ENCODE measurements at regions not wholly inside any gene's neighbourhood (a gene's known extent, or its start where the extent isn't known, plus 50 kb on each side); places are given as distances from the start of the nearest gene placed in this dataset.

- DNase-seq, result no peak
Observed at GRCh38 chr11:37704791-37705190, 1106.8 kb upstream of the RAG2 start.

DNA sequence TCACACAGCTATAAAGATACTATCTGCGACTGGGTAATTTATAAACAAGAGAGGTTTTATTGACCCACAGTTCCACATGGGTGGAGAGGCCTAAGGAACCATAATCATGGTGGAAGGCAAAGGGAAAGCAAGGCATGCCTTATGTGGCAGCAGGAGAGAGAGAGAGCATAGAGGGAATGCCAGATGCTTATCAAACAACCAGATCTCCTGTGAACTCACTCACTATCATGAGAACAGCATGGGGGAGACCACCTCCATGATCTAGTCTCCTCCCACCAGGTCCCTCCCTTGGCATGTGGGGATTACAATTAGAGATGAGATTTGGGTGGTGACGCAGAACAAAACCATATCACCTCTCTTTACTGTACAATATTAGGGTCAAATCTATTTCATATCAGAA is 1101.6 kb upstream of the RAG2 start:
- no peak for DNase-seq

DNA sequence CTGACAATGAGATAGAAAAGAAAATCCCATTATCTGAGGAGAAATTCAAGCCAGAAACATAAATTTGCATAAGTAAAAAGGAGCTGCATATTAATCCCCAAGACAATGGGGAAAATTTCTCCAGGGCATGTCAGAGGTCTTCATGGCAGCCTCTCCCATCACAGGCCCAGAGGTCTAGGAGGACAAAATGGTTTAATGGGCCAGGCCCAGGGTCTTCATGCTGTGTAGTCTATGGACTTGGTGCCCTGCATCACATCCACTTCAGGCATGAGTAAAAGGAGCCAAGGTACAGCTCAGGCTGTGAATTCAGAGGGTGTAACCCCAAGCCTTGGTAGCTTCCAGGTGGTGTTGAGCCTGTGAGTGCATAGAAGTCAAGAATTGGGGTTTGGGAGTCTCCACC is 1097.2 kb upstream of the RAG2 start:
- no peak for DNase-seq

DNA sequence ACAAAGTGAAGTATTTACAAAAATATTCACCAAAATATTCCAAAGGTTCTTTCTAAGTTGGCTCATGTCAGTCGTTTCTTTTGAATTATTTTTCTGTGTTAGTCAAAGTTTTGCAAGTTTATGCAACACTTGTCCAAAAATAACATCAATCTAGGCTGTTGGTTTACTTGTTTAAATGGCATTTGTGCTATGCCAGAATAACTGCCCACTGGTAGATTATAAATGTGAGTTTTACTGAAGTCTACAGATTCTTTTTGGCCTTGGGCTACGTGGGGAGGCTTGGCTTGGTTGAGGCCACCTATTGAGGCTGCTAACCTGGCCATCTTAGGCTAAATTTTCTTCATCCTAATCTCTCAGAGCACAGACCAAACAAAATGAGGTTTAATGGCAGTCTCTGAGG is 1091.9 kb upstream of the RAG2 start:
- no peak for DNase-seq

- DNase-seq, result no peak
Observed at GRCh38 chr11:37688456-37688855, 1090.4 kb upstream of the RAG2 start.

DNA sequence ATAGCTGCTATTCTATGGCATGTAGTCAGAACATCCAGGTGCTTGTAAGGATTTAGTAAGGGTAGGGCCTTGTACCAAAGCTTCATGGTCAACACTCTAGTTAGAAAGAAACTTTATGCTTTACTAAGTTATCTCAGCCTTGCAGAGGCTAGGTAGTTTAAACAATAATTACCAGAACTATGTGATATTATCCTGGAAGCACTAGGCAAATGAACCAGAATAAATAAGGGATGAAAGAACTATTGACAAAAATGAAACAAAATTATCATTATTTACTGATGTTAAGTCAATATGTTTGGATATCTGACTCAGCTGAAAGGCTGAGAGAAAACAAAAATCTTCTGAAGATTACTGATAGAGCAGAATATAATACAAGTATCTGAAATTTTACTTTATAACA is 1089.1 kb upstream of the RAG2 start:
- no peak for DNase-seq

DNA sequence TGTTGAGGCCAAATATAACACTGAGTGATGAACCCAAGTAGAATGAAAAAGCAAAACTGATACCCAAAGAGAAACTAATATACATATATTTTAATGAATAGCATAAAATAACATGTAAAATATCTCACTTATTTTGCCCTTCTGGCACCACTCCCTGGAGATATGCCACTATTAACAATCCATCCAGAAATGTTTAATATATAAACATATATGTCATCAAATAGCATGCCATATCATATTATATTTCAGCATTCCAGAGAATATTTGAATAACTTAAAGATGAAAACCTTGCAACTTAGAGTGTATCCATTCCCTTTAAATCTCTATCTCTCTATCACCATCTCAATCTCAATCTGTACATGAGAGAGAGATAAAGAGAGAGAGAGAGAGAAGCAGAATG is 1073.3 kb upstream of the RAG2 start:
- no peak for DNase-seq

DNA sequence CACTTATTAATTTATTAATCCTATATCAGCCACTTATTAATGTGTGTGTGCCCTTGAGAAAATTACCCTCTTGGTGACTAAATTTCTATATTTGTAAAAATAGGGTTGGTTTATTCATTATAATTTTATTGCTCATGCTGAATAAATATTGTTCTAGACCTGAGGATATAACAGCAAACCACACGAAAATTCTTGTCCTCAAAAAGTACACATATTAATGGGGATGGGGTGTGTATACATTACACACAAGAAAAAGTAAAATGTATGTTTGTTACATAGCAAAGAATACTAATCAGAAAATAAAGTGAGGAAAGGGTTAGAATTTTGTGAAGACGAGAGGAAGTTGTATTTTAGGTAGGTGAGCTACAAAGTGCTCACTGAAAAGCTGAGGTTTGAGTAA is 1068.9 kb upstream of the RAG2 start:
- DNase-seq, result no peak

DNA sequence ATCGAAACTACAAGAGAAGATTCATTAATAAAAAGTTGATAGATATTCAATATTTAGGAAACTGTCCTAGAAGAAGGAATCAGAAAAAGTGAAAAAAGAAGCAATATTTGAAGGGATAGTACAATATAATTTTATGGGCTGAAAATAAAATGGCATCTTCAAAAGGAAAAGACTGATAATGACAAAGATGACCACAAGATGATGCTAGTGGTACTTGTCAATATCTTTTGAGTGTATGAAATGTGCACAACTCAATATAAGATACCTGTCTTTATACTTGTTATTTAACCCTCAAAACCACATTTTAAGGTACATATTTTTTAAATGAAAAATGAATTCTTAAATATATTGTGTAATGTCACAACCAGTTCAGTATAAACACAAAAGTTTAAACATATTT is 1059.6 kb upstream of the RAG2 start:
- no peak for DNase-seq

DNA sequence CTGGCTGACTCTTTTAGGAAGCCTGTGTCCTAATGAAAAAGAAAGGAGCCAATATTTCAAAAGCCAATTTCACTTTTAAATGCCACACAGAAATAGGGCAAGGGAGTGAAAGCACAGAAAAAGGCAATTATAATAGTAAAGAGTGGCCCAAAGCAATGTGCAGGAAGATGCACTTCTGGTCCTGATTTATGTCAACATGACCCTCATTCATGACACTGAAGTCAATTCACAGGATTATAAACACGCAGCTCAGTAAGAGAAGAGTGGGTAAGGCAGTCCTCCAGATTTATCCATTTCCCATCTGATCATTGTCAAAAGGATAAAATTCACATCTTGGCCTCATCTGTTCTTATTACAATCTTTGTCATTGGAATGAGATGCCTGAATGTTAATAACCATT is 1049.7 kb upstream of the RAG2 start:
- DNase-seq, result no peak

DNA sequence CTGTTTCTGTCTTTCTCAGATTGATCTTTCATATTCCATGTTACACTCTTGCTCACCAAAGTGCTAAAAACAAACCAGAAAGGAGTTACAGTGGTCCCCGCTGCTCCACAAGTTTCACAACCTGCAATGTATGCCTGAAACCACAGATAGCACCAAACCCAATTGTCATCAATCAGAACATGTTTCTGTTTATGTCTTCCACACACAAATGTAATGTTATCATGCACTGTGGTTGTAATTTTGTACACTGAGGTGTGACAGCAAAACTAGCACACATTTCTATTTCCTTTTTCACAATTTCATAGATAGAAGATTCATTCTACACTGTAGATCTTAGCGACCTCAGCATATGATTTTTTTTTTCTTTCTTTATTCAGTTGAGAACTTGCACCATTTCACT is 1045.9 kb upstream of the RAG2 start:
- no peak for DNase-seq

DNA sequence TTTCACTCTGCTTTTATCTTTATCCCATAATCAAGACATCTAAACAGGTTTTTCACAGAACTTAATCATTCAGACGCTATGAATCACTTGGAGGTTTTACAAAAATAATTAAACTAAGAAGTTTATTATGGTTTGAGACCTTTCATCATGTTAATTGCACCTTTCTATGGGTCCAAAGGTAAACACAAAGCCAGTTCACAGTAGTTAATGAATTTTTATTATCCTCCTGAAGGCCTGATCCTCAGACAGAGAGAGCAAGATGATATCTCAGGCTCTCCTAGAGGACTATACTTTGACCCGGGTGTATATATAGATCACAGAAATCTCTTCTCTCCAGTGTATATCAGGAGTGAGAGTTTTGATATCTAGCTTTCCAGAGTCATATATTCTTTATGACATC is 1044.3 kb upstream of the RAG2 start:
- DNase-seq, result no peak

- DNase-seq, result no peak
Observed at GRCh38 chr11:37632748-37633147, 1034.7 kb upstream of the RAG2 start.

- DNase-seq, result no peak
Observed at GRCh38 chr11:37630866-37631265, 1032.8 kb upstream of the RAG2 start.

DNA sequence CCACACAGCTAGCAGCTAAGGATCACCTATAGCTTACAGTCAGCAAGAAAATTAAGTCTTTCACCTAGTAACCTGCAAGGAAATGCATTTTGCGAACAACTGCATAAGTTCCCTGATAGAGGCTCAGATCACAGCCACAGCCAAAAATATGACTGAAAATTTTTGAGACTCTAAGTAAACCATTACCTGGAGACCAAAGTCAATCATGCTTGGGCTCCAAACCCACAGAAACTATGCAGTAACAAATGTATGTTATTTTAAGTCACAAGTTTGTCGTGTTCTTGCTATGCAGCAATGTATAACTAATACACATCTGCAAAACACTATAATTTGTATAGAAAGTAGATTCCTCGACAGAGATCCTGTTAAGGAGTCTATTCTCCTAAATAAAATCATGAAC is 1025.7 kb upstream of the RAG2 start:
- DNase-seq, result no peak

- no peak for DNase-seq
Observed at GRCh38 chr11:37621662-37622061, 1023.6 kb upstream of the RAG2 start.

DNA sequence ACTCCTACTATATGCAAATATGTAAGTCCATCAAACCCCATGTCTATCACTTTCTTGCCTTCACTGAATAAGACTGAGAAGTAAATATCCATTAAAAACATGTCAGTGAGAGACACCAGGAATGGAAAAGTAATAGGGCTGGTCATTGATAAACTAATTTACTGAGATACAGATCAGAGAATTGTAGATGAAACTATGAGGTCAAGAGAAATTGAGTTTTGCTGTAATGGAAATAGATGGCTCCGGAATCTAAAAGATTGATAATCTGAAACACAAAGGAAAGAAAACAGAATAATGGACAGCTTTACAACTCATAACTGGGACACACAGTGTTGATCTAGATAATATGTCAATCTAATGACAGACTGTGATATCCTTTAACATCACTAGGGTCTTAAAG is 1018.3 kb upstream of the RAG2 start:
- no peak for DNase-seq

DNA sequence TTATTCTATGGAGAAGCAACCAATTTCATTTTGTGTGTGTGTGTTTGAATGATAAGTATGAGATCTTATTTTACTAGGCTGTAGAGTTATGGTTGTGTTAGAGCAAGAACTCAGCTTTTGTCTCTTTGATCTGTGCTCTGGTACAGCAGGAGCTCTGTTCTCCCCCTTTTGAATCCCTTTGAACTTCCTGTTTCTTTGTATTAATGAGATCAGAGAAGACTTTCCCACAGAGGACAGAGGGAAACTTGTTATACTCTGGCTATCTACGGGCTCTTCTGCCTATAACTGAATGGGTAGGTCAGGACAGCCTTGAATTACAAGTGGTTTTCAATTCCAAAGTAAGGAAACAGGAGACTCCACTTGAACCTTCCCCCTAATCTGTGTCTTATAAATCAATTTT is 1015.0 kb upstream of the RAG2 start:
- DNase-seq, result no peak

- DNase-seq, result no peak
Observed at GRCh38 chr11:37612146-37612545, 1014.1 kb upstream of the RAG2 start.

DNA sequence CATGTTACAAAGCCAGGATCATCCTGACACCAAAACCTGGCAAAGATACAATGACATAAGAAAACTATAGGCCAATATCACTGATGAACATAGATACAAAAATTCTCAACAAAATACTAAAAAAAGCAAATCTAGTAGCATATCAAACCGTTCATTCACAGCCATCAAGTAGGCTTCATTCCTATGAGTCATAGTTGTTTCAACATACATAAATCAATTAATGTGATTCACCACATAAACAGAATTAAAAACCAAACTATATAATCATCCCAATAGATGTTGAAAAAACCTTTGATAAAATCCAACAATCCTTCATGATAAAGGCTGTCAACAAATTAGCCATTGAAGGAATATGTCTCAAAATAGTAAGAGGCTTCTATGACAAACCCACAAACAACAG is 1007.2 kb upstream of the RAG2 start:
- no peak for DNase-seq

DNA sequence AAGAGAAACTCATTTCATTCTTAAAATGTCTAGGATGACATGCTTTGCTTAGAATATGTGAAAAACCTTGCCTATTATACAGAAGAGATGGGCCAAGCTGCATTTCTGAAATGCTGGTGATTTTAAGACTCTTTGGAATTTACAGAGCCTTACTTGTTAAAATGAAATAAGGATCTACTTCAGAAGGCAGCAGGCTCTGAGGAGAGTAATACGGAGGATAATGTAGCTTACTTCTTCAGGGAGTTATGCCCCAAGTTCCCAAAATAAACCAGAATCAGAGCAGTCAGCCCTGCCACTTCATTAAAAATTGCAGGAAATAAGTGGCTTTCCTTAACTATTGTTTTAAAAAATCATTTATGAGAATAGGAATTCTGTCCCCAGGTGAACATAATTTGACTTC is 1000.3 kb upstream of the RAG2 start:
- no peak for DNase-seq

DNA sequence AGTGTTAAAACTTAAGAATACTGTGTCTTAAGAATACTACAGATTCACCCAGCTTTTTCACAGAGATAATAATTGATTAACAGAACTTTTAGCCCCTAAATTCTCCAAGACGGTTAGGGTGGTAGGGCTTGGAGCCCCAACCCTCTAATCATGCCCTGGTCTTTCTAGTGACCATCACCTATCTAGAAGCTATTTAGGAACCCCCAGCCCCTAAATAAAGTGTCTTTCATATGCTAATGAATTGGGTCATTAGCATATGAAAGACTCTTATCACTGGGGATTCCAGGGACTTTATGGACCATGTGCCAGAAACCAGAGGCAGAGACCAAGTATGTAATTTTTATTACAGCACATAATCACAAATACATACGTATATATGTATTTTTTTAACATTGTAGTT is 999.7 kb upstream of the RAG2 start:
- no peak for DNase-seq

GRCh38 chr11:37595845-37596244 is 997.8 kb upstream of the RAG2 start:
- DNase-seq, result no peak

GRCh38 chr11:37574361-37574760 is 976.3 kb upstream of the RAG2 start:
- no peak for DNase-seq

GRCh38 chr11:37572491-37573171 is 974.6 kb upstream of the RAG2 start:
- DNase-seq, result no peak

- DNase-seq, result no peak
Observed at GRCh38 chr11:37571246-37571645, 973.2 kb upstream of the RAG2 start.
